ENCODE measurements at regions not wholly inside any gene's neighbourhood (a gene's known extent, or its start where the extent isn't known, plus 50 kb on each side); places are given as distances from the start of the nearest gene placed in this dataset.

- no peak for TF ChIP-seq CTCF (IDR thresholded peaks at IDR 0.05)
- TF ChIP-seq POLR2AphosphoS5 (IDR thresholded peaks at IDR 0.05; ENCODE audit: low read depth, low read length), result no peak
- no peak for TF ChIP-seq TCF7L2 (IDR thresholded peaks at IDR 0.05; ENCODE audit: low read depth, low read length)
Measured at GRCh38 chr16:48441863-48442279, 56.7 kb upstream of the SIAH1 start.

Data from Panc1 (cell line).